Loucy (cell line): ENCODE measurements at regions not wholly inside any gene's neighbourhood (a gene's known extent, or its start where the extent isn't known, plus 50 kb on each side); places are given as distances from the start of the nearest gene placed in this dataset.
"Not testable (repeated sequence)": the region's sequence is repeated elsewhere in the genome, so short reads cannot be mapped to it uniquely, and the experiment has no call there.

Experiments
- EZH2phosphoT487 ChIP-seq: fragments of 200-600 bp; IDR thresholded peaks from 2 replicates; pipeline ENCODE4 v1.6.1; 2018; ENCODE audit warnings: antibody characterized with exemption, mild to moderate bottlenecking, moderate library complexity, borderline replicate concordance
- TF ChIP-seq, protein P1 (sequence below): fragments of 200-600 bp; sonication (generic); conservative IDR thresholded peaks from 2 replicates; pipeline ENCODE4 v1.5.1; 2014; ENCODE audit warnings: mild to moderate bottlenecking, antibody characterized with exemption, low read length

DNA sequence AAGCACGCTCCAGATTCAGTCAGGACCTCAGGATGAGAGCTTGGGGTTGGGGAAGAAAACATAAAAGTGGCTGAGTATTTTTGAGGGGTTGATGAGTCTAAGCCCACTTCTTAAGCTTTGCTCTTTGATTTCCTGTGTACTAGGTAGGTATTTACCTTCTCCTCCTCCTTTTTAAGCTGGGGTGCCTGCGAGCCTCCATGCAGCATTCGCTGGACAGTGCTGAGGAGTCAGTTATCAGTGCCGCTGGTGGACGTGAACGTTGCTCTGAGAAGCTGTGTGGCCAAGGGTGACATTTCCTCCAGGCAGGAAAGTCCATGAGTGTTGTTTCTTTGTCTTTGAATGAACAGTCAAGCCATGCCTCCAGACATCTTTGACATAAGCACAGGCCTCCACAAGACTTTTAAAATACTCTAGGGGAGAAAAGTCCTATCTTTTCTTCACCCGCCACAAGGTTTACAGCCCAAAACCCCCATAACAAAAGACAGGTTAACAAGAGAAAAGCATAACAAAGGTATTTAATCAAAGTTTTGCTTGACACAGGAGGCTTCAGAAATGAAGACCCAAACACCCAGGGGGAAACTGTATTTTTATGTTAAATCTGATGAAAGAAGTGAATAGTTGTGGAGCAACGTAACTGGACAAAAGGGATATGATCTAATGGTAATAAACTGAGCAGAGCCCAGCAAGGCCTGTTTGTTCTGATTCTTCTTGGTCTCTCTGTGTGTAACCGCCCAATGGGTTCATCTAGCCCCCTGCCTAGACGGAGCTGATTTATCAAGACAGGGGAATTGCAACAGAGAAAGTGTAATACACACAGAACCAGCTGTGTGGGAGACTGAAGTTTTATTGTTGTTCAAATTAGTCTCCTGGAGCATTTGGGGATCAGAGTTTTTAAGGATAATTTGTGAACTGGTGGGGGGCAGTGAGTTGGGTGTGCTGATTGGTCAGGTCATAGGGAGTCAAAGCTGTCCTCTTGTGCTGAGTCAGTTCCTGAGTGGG lies 217.9 kb downstream of the SPATA31A1 start:
- TF ChIP-seq, protein P1, sequence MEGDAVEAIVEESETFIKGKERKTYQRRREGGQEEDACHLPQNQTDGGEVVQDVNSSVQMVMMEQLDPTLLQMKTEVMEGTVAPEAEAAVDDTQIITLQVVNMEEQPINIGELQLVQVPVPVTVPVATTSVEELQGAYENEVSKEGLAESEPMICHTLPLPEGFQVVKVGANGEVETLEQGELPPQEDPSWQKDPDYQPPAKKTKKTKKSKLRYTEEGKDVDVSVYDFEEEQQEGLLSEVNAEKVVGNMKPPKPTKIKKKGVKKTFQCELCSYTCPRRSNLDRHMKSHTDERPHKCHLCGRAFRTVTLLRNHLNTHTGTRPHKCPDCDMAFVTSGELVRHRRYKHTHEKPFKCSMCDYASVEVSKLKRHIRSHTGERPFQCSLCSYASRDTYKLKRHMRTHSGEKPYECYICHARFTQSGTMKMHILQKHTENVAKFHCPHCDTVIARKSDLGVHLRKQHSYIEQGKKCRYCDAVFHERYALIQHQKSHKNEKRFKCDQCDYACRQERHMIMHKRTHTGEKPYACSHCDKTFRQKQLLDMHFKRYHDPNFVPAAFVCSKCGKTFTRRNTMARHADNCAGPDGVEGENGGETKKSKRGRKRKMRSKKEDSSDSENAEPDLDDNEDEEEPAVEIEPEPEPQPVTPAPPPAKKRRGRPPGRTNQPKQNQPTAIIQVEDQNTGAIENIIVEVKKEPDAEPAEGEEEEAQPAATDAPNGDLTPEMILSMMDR = not testable (repeated sequence)
- not testable (repeated sequence) for TF ChIP-seq EZH2phosphoT487
